ENCODE measurements at regions not wholly inside any gene's neighbourhood (a gene's known extent, or its start where the extent isn't known, plus 50 kb on each side); places are given as distances from the start of the nearest gene placed in this dataset.

DNA sequence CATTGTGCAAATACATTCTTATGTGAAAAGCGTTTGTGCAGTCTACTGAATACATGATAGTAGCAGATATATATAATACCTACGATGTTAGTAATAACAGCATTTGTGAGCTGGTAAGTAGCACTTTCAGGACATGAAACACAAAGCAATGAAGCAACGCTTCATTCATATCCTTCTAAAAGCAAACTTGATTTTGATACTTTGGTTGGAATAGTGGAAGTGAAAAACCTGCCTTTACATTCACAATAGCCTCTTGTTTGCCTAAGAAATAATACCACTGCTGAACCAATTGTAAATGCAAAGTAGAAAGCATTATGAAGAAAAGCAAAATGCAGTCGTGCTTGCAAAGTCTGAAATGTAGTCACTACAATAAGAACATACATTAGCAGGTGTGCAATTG lies 926.3 kb downstream of the FSTL5 start:
- no peaks in the 10 kb centered on the region for H3K27me3 ChIP-seq (ENCODE audit: low read depth)
- no peaks in the 10 kb centered on the region for H3K36me3 ChIP-seq
- intact Hi-C loops (cut with micrococcal nuclease), result no loop called here
- H3K4me1 ChIP-seq, result no peaks in the 10 kb centered on the region
- no peak overlapping the region for H3K4me3 ChIP-seq
- TF ChIP-seq CTCF (IDR thresholded peaks at IDR 0.05; ENCODE audit: borderline replicate concordance), result no peak
- H3K9me3 ChIP-seq (replicated peaks), result peaks cover 1% of the 10 kb centered on the region
- no peak for DNase-seq
- no peak overlapping the region for H3K27ac ChIP-seq (replicated peaks)

GRCh38 chr4:161225327-161225726 lies 938.5 kb downstream of the FSTL5 start:
- TF ChIP-seq CTCF (IDR thresholded peaks at IDR 0.05; ENCODE audit: borderline replicate concordance), result no peak
- H3K4me3 ChIP-seq, result no peak overlapping the region
- H3K4me1 ChIP-seq, result no peaks in the 10 kb centered on the region
- H3K9me3 ChIP-seq (replicated peaks), result peaks cover 20% of the 10 kb centered on the region
- no peak for DNase-seq
- intact Hi-C loops (cut with micrococcal nuclease), result no loop called here
- H3K27me3 ChIP-seq (ENCODE audit: low read depth), result no peaks in the 10 kb centered on the region
- no peak overlapping the region for H3K27ac ChIP-seq (replicated peaks)
- no peaks in the 10 kb centered on the region for H3K36me3 ChIP-seq

DNA sequence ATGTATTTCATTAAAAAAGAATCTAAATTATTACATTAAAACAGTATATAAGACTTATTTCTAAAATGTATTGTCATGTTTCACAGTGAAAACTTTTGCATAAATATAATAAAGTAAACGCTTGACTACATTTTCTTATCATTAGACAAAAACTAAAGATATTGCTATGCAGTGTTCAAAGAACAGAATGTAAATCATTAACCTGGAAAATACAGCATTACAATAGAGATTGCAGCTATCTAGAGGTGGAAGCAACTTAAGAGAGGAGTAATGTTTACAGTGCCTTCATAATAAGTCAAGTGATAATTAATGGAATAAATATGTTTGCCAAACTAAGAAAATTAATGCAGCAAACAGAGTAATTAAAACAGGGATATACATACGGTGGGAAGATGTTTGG lies 940.9 kb downstream of the FSTL5 start:
- Histone ChIP-seq H3K36me3 (no peaks in the 10 kb centered on the region), H3K4me3 (no peak overlapping the region), H3K27me3 (ENCODE audit: low read depth) (no peaks in the 10 kb centered on the region), H3K9me3 (replicated peaks) (peaks cover 15% of the 10 kb centered on the region), H3K4me1 (no peaks in the 10 kb centered on the region), H3K27ac (replicated peaks) (no peak overlapping the region)
- DNase-seq, result no peak
- intact Hi-C loops (cut with micrococcal nuclease), result no loop called here
- no peak for TF ChIP-seq CTCF (IDR thresholded peaks at IDR 0.05; ENCODE audit: borderline replicate concordance)

DNA sequence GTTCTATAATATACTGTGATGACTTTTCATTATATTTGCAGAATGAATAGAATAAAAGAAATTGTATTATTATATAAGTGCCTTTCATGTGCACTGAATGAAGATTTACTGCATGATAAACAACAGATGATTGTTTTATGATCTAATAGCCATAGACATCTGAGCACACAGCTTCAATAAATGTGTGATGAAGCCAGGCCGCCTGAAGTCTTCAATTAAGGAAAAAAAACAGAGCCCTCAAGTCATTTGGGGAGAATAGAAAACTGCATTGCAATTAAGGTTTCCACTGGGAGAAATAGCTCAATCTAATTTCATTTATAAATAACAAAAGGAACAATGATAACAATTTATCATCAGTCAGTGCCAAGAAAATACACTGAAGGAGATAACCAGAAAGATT lies 955.2 kb downstream of the FSTL5 start:
- H3K27ac ChIP-seq (replicated peaks), result no peak overlapping the region
- H3K9me3 ChIP-seq (replicated peaks), result peaks cover 43% of the 10 kb centered on the region
- no peak for DNase-seq
- H3K4me3 ChIP-seq, result no peak overlapping the region
- H3K27me3 ChIP-seq (ENCODE audit: low read depth), result no peaks in the 10 kb centered on the region
- no peak for TF ChIP-seq CTCF (IDR thresholded peaks at IDR 0.05; ENCODE audit: borderline replicate concordance)
- no peaks in the 10 kb centered on the region for H3K36me3 ChIP-seq
- intact Hi-C loops (cut with micrococcal nuclease), result no loop called here
- no peaks in the 10 kb centered on the region for H3K4me1 ChIP-seq

DNA sequence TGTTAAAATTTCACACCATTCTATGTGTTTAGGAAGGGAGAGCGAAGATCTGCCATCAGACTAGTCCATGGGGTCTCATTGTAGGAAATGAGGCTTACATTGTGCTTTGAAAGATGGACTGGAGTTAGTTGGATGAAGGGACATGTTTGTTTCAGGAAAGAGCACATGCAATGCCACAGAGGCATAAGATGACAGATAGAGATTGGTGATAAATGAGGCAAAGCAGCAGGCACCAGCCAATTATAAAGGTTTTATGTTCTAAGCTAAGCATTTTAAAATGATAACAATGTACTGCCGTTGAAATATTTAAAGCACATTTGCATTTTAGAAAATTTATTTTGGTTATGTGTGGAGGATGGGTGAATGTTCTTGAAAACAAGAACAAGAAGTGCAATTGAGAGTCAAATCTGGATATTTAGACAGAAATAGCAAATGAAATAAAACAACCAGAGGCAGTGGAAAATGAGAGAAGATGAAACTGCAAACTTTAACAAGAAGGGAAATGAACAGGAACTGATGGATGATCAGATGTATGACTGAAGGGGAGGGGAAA lies 957.2 kb downstream of the FSTL5 start:
- Histone ChIP-seq H3K27ac (replicated peaks) (no peak overlapping the region), H3K4me1 (no peaks in the 10 kb centered on the region), H3K36me3 (no peaks in the 10 kb centered on the region), H3K4me3 (no peak overlapping the region), H3K27me3 (ENCODE audit: low read depth) (no peaks in the 10 kb centered on the region), H3K9me3 (replicated peaks) (peaks cover 27% of the 10 kb centered on the region)
- TF ChIP-seq CTCF (IDR thresholded peaks at IDR 0.05; ENCODE audit: borderline replicate concordance), result no peak
- intact Hi-C loops (cut with micrococcal nuclease), result no loop called here
- DNase-seq, result no peak

DNA sequence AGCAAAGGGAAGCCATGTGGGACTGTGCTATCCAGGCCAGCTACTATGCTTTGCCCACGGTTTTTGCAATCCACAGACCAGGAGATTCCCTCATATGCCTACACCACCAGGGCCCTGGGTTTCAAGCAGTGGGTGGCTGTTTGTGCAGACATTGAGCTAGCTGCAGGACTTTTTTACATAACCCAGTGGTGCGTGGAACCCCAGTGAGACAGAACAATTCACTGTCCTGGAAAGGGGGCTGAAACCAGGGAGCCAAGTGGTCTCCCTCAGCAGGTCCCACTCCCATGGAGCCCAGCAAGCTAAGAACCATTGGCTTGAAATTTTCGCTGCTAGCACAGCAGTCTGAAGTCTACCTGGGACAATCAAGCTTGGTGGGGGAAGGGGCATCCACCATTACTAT lies 959.9 kb downstream of the FSTL5 start:
- H3K4me3 ChIP-seq, result no peak overlapping the region
- H3K36me3 ChIP-seq, result no peaks in the 10 kb centered on the region
- no peak overlapping the region for H3K27ac ChIP-seq (replicated peaks)
- no peaks in the 10 kb centered on the region for H3K27me3 ChIP-seq (ENCODE audit: low read depth)
- TF ChIP-seq CTCF (IDR thresholded peaks at IDR 0.05; ENCODE audit: borderline replicate concordance), result no peak
- intact Hi-C loops (cut with micrococcal nuclease), result no loop called here
- DNase-seq, result no peak
- H3K4me1 ChIP-seq, result no peaks in the 10 kb centered on the region
- peaks cover 5% of the 10 kb centered on the region for H3K9me3 ChIP-seq (replicated peaks)

Measured in left ventricle myocardium inferior (tissue), 1 donor.